ENCODE measurements at regions not wholly inside any gene's neighbourhood (a gene's known extent, or its start where the extent isn't known, plus 50 kb on each side); places are given as distances from the start of the nearest gene placed in this dataset.

- FAIRE-seq: no peak
- no peak overlapping the region for H2BK12ac ChIP-seq (ENCODE audit: low read depth, low read length)
Observed at GRCh38 chr18:56175330-56176001, 462.9 kb downstream of the TXNL1 start.

More at GRCh38 chr18:56175330-56176001, 462.9 kb downstream of the TXNL1 start:
- no peaks in the 10 kb centered on the region for H3K9me3 ChIP-seq (ENCODE audit: insufficient read depth in 2 of 2, low read depth in 1 of 2, low read length in 1 of 2)
- DNase-seq (ENCODE audit: low read depth in 1 of 2, low spot score in 2 of 2): no peak
- H2BK120ac ChIP-seq (replicated peaks; ENCODE audit: low read depth, low read length): no peak overlapping the region
- H2BK20ac ChIP-seq (ENCODE audit: low read length): no peak overlapping the region
- no peak overlapping the region for H3K27ac ChIP-seq (ENCODE audit: low read depth, low read length)
- H4K8ac ChIP-seq (ENCODE audit: extremely low read depth, insufficient read depth, low read length): no peak overlapping the region
- no peak overlapping the region for H3K56ac ChIP-seq (replicated peaks; ENCODE audit: insufficient read length, low read depth, low read length)
- H3K23me2 ChIP-seq (ENCODE audit: low read depth, low read length): no peaks in the 10 kb centered on the region
- H2AFZ ChIP-seq (ENCODE audit: low read length): no peak overlapping the region
- H3K4ac ChIP-seq (replicated peaks; ENCODE audit: insufficient read length, low read depth, low read length): no peak overlapping the region
- no peaks in the 10 kb centered on the region for H4K20me1 ChIP-seq (replicated peaks in 1 of 2; ENCODE audit: control insufficient read depth in 1 of 2, insufficient read depth in 2 of 2, low read length in 2 of 2)
- H2AK5ac ChIP-seq (ENCODE audit: low read depth, low read length): no peak overlapping the region
- H3K23ac ChIP-seq (ENCODE audit: insufficient read length): no peak overlapping the region
- TF ChIP-seq POLR2AphosphoS5 (IDR thresholded peaks at IDR 0.05; ENCODE audit: low read depth, low read length) (no peak), CEBPB (IDR thresholded peaks at IDR 0.05; ENCODE audit: low read depth, low read length) (no peak), ZNF274 (IDR thresholded peaks at IDR 0.05; ENCODE audit: borderline replicate concordance, extremely low read depth, low read length) (no peak)
- no peaks in the 10 kb centered on the region for H3K79me1 ChIP-seq (ENCODE audit: low read depth, low read length)
- no peaks in the 10 kb centered on the region for H3K27me3 ChIP-seq (replicated peaks in 1 of 4; ENCODE audit: control insufficient read depth in 3 of 4, extremely low read depth in 1 of 4, insufficient read depth in 3 of 4, low read length in 3 of 4)
- 89% methylated on average over 7 of the region's 7 CpGs; no CpG with 5 or more reads in 1 of the 2 experiments for whole genome bisulfite sequencing, 2 experiments (ENCODE audit: extremely low coverage in 1 of 2, insufficient coverage in 1 of 2, insufficient read length in 1 of 2, insufficient replicate concordance in 2 of 2, low coverage in 1 of 2, low lambda C conversion rate in 2 of 2, missing lambda C conversion rate in 1 of 2)
- no peak overlapping the region for H3K18ac ChIP-seq (ENCODE audit: extremely low read depth, low read length)
- no peak overlapping the region for H3K4me2 ChIP-seq (ENCODE audit: insufficient read depth in 1 of 2, low read depth in 2 of 2, low read length in 2 of 2)
- ChIA-PET POLR2A (ENCODE audit: partially characterized antibody) (no interaction called here), CTCF (ENCODE audit: partially characterized antibody) (no interaction called here)
- no peak overlapping the region for H2BK15ac ChIP-seq (ENCODE audit: low read length)
- H4K91ac ChIP-seq (replicated peaks; ENCODE audit: insufficient read length, low read length): no peak overlapping the region
- H3K4me1 ChIP-seq (replicated peaks in 1 of 4; ENCODE audit: control insufficient read depth in 3 of 4, insufficient read depth in 4 of 4, low read length in 3 of 4): peaks cover 0 to 3% (median 0%) of the 10 kb centered on the region in 4 experiments; a peak in 3 of 7 replicates
- H3K4me3 ChIP-seq (ENCODE audit: extremely low read depth in 1 of 4, insufficient read depth in 2 of 4, low read depth in 3 of 4, low read length in 4 of 4): no peak overlapping the region
- no peak overlapping the region for H4K5ac ChIP-seq (ENCODE audit: insufficient read length, low read depth, low read length)
- no peaks in the 10 kb centered on the region for H3K36me3 ChIP-seq (ENCODE audit: control insufficient read depth in 2 of 4, insufficient read depth in 4 of 4, low read length in 3 of 4)
- no peaks in the 10 kb centered on the region for H3K79me2 ChIP-seq (ENCODE audit: control insufficient read depth in 1 of 2, insufficient read depth in 2 of 2, low read length in 2 of 2)
- H2BK5ac ChIP-seq (ENCODE audit: low read depth, low read length): no peak overlapping the region
- H3K14ac ChIP-seq (ENCODE audit: insufficient read length): no peak overlapping the region
- no peak overlapping the region for H3K9ac ChIP-seq (replicated peaks in 1 of 4; ENCODE audit: extremely low read depth in 1 of 4, low read depth in 3 of 4, low read length in 3 of 4)

All from H1 (cell line).